Heart right ventricle (tissue), 16 donors: ENCODE measurements at regions not wholly inside any gene's neighbourhood (a gene's known extent, or its start where the extent isn't known, plus 50 kb on each side); places are given as distances from the start of the nearest gene placed in this dataset.

ENCODE experiments used
- ATAC-seq, 8 donors: fragments of 200-7000 bp; cut with Tn5 transposase; one replicate each; pipeline ENCODE4 v1.9.1; 2020; ENCODE audit warnings: mild to moderate bottlenecking in 8 of 8, moderate library complexity in 8 of 8, moderate number of reproducible peaks in 1 of 8
- DNase-seq, 2 donors: peaks; one replicate each; pipeline ENCODE4 v3.0.0-alpha.2; 2020
- H3K27ac ChIP-seq, 10 donors: fragments of 200-600 bp; sonication (generic) in 2 of 10; one replicate each; pipeline versions ENCODE4 v1.5.0 to v1.8.0; 2020 to 2022; ENCODE audit warnings: mild to moderate bottlenecking in 3 of 10
- H3K27me3 ChIP-seq, 7 donors: fragments of 200-600 bp; one replicate each; pipeline ENCODE4 v1.8.0; 2021 to 2022; ENCODE audit warnings: mild to moderate bottlenecking in 2 of 7
- H3K36me3 ChIP-seq, 9 donors: fragments of 200-600 bp; sonication (generic) in 1 of 9; one replicate each; pipeline versions ENCODE4 v1.5.0 to v1.8.0; 2020 to 2022; ENCODE audit warnings: mild to moderate bottlenecking in 2 of 9
- H3K4me1 ChIP-seq, 9 donors: fragments of 200-600 bp; sonication (generic) in 1 of 9; one replicate each; pipeline versions ENCODE4 v1.5.0 to v1.8.0; 2020 to 2022; ENCODE audit warnings: mild to moderate bottlenecking in 4 of 9
- H3K4me3 ChIP-seq, 10 donors: fragments of 200-600 bp; sonication (generic) in 2 of 10; one replicate each; pipeline versions ENCODE4 v1.5.0 to v1.8.0; 2020 to 2022; ENCODE audit warnings: mild to moderate bottlenecking in 7 of 10, moderate library complexity in 2 of 10
- H3K9me3 ChIP-seq, 11 donors: fragments of 200-600 bp in 10 of 11; sonication (generic) in 2 of 11; one replicate each; pipeline versions ENCODE4 v1.5.0 to v1.8.0; 2013 to 2022; ENCODE audit warnings: mild to moderate bottlenecking in 2 of 11, control low read depth in 1 of 11, moderate library complexity in 1 of 11
- CTCF ChIP-seq, 9 donors: fragments of 200-600 bp; sonication (generic) in 2 of 9; IDR thresholded peaks; one replicate each; pipeline versions ENCODE4 v1.5.0 to v1.8.0; 2021 to 2022; ENCODE audit warnings: antibody characterized with exemption in 9 of 9, mild to moderate bottlenecking in 5 of 9, moderate library complexity in 1 of 9
- WGBS, 2 donors: extraction: QIAGEN DNeasy Blood & Tissue Kit; methylation state at CpG; one replicate each; pipeline ENCODE4 v1.1.7; 2013; ENCODE audit warnings: inconsistent platforms in 1 of 2; 5-methylcytosine and 5-hydroxymethylcytosine counted together
- intact Hi-C, 10 donors: fragments of 100-400 bp; cut with DNase I; formaldehyde crosslinking; loops; one replicate each; pipeline versions ENCODE4 v1.11.1 to v1.14.2; 2022
- donor health status: Arrhythmogenic right ventricular cardiomyopathy.
- donor health status: ischemic (EF 13 %, LVEDD 7.1; RV severe dilation, severe dysfunction).
- donor health status: healthy with polysubstance abuse.
- donor health status: DM: no; HTN: yes; CAD: no.
- donor health status: DM: no; HTN: no; CAD: no.
- donor health status: ischemic (EF 25% LVEDD 6.9; RV normal size, moderate dysfunction).
- donor health status: ischemic (EF 25% LVEDD 5.7; RV mildly dilated, moderate dysfunction).
- donor health status: healthy.
- donor health status: DM: yes; HTN: yes; CAD: no.
- donor health status: Ischemic cardiomyopathy.
- donor health status: ischemic (EF 35%, LVEDD 5.7; RV mildly dilated, moderate dysfunction).
- donor health status: nonischemic (EF 11% LVEDD 7.7; RV severe dilation, severe dysfunction).
- donor health status: DM: yes; HTN: yes; CAD: no.
- donor health status: PGD.
- donor health status: ischemic (EF 29% LVEDD 5.4; RV normal size, mild dysfunction).
- donor health status: nonischemic (EF 23%, LVEDD 6.1; RV moderate dilation, normal function).

GRCh38 chr2:75260946-75261345 lies 61.6 kb upstream of the TACR1 start:
- H3K27ac ChIP-seq, result no peak overlapping the region
- no peak overlapping the region for H3K4me3 ChIP-seq
- no peaks in the 10 kb centered on the region for H3K36me3 ChIP-seq
- DNase-seq (no peak), ATAC-seq (no peak)
- intact Hi-C loops, result no loop called here
- no peaks in the 10 kb centered on the region for H3K4me1 ChIP-seq
- peaks cover 0 to 58% (median 27%) of the 10 kb centered on the region in 11 donors for H3K9me3 ChIP-seq
- no peak for TF ChIP-seq CTCF (IDR thresholded peaks at IDR 0.05)
- no peaks in the 10 kb centered on the region for H3K27me3 ChIP-seq

DNA sequence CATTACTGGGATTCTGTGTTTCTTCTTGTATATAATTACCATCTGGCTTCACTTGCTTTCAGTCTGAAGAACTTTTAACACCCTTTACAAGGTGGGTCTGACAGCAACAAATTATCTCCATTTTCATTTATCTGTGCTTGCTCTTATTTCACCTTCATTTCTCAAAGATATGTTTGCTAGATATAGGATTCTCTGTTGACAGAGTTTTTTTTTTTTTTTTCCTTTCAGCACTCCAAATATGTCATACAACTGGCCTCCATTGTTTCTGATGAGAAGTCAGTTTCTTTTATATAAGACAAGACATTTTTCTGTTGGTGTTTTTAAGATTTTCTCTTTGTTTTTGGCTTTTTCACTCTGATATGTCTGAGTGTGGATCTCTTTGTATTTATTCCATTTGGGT lies 59.3 kb upstream of the TACR1 start:
- H3K4me3 ChIP-seq, result no peak overlapping the region
- intact Hi-C loops, result no loop called here
- H3K27ac ChIP-seq, result no peak overlapping the region
- no peaks in the 10 kb centered on the region for H3K36me3 ChIP-seq
- TF ChIP-seq CTCF (IDR thresholded peaks at IDR 0.05), result no peak
- no peaks in the 10 kb centered on the region for H3K27me3 ChIP-seq
- H3K9me3 ChIP-seq, result peaks cover 0 to 43% (median 27%) of the 10 kb centered on the region in 11 donors
- ATAC-seq, result no peak
- DNase-seq, result no peak
- H3K4me1 ChIP-seq, result no peaks in the 10 kb centered on the region

DNA sequence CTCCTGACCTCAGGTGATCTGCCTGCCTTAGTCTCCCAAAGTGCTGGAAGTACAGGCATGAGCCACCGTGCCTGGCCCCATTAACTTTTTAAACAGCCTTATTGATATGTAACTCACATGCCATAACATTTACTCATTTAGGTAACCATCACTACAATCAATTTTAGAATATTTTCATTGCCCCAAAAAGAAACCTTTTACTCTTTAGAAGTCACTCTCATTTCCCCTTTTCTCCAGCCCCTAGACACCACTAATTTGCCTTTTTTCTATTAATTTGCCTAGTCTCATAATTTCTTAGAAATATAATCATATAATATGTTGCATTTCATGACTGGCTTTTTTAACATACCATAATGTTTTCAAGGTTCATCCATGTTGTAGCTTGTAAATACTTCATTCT lies 57.2 kb upstream of the TACR1 start:
- H3K27ac ChIP-seq, result no peak overlapping the region
- peaks cover 0 to 43% (median 27%) of the 10 kb centered on the region in 11 donors for H3K9me3 ChIP-seq
- 81 to 89% methylated on average over 1 of the region's 1 CpG for WGBS, 2 donors
- H3K4me3 ChIP-seq, result no peak overlapping the region
- TF ChIP-seq CTCF (IDR thresholded peaks at IDR 0.05), result no peak
- intact Hi-C loops, result no loop called here
- ATAC-seq (no peak), DNase-seq (no peak)
- H3K4me1 ChIP-seq, result no peaks in the 10 kb centered on the region
- no peaks in the 10 kb centered on the region for H3K36me3 ChIP-seq
- no peaks in the 10 kb centered on the region for H3K27me3 ChIP-seq

GRCh38 chr2:75253526-75253925 lies 54.2 kb upstream of the TACR1 start:
- TF ChIP-seq CTCF (IDR thresholded peaks at IDR 0.05), result no peak
- DNase-seq (no peak), ATAC-seq (no peak)
- H3K27ac ChIP-seq, result no peak overlapping the region
- H3K36me3 ChIP-seq, result no peaks in the 10 kb centered on the region
- H3K9me3 ChIP-seq, result peaks cover 0 to 50% (median 18%) of the 10 kb centered on the region in 11 donors
- intact Hi-C loops, result no loop called here
- no peaks in the 10 kb centered on the region for H3K4me1 ChIP-seq
- no peak overlapping the region for H3K4me3 ChIP-seq
- H3K27me3 ChIP-seq, result no peaks in the 10 kb centered on the region

DNA sequence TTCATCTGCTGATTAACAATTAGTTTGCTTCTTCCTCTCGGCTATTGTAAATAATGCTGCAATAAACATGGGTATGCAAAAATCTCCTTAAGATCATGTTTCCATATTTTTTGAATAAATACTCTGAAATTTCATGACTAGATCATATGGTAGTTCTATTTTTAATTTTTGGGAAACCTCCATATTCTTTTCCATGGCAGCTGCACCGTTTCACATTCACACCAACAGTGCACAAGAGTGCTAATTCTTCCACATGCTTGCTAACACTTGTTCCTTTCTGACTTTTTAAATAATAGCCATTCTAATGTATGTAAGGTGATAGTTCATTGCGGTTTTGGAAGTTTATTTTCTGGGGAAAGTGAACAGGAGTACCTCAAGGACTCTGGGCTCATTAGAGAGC lies 52.6 kb upstream of the TACR1 start:
- no peaks in the 10 kb centered on the region for H3K27me3 ChIP-seq
- H3K27ac ChIP-seq, result no peak overlapping the region
- ATAC-seq, result no peak
- WGBS, 2 donors, result 78 to 84% methylated on average over 3 of the region's 3 CpGs
- no peak for TF ChIP-seq CTCF (IDR thresholded peaks at IDR 0.05)
- no peaks in the 10 kb centered on the region for H3K4me1 ChIP-seq
- DNase-seq, result no peak
- intact Hi-C loops, result no loop called here
- no peak overlapping the region for H3K4me3 ChIP-seq
- no peaks in the 10 kb centered on the region for H3K36me3 ChIP-seq
- peaks cover 0 to 36% (median 18%) of the 10 kb centered on the region in 11 donors for H3K9me3 ChIP-seq
